ENCODE measurements at regions not wholly inside any gene's neighbourhood (a gene's known extent, or its start where the extent isn't known, plus 50 kb on each side); places are given as distances from the start of the nearest gene placed in this dataset.
"Not testable (repeated sequence)": the region's sequence is repeated elsewhere in the genome, so short reads cannot be mapped to it uniquely, and the experiment has no call there.

DNA sequence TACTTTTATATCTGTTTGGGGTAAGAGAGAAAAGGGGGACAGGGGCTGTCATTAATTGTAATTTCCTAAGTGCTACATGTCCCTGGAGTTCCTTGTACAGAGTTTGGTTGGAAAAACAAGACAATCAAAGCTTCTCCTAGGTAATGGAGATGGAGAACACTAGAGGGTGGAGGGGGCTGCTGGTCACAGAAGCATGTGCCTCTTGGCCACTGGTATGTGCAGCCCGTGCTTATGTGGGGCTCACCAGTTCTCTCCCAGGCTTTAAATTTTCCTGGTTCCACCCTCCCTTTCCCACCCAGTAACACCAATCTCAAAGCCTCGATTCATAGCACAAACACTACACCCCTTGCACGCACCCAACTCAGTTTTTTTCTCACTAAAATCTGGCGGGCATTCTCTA is 165.6 kb downstream of the SAMD5 start:
- DNase-seq: no peak

DNA sequence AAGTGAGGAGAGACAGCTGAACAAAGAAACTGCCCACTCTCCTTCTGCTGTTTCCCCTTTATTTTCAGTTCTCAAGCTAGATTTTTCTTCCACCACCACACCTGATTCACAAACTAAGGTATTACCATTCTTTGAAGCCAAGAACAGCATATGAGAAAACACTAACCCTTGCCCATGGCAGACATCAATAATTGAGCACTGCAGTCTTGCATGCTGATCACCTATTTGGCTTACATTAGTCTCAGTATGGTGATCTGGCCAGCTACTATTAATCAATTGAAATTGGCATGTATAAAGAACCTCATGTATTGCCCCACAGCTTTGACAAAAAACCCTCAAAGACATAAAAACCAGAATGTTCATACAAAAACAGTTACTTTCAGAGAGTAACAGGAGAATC is 166.3 kb downstream of the SAMD5 start:
- DNase-seq: no peak

DNA sequence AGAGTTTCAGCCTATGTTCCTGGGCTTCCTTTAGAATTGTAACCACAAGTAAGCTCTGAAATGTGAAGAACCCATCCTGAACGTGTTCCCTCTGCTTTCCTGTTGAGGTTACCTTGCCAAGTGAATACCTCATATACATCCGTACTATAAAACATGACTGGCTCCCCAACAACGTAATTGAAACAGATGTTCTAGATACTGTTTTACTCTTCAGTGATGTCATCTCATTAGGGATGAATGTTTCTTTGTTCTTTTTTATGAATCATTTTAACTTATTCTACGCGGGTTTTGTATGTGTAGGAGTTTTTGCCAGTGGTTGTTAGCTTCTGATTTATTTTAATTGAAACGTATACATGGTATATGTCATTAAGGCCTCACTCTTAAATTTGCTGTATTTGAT is 166.8 kb downstream of the SAMD5 start:
- DNase-seq: no peak

DNA sequence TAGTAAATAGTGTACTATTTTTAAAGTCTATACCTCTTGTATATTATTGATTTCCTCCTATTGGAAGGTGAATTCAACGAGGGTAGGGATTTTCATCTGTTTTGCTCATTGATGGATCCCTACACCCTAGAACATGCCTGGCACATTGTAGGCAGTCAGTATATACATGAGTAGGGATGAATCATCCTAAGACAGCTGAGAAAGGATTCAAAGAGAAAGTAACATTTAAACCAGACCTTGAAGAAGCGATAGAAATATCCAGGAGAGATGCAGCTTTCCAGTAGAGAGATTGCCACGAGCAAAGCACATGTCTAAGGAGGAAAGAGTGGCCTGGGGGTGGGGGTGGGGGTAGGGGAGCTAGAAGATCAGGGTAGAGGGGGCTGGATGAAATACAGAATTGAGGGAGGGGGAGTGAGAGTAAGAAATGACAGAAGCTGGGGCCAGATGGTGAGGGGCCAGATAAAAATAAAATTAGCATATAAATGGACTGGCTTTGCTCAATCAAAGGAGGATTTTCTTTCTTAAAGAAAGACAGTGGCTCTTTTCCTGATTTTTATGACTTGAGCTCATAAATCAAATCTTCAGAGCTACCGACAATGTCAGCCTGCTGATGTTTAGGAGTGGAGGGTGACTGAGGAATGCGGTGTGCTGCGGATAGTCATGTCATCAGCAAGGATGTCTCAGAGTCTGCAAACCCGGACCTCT is 168.2 kb downstream of the SAMD5 start:
- no peak for DNase-seq

DNA sequence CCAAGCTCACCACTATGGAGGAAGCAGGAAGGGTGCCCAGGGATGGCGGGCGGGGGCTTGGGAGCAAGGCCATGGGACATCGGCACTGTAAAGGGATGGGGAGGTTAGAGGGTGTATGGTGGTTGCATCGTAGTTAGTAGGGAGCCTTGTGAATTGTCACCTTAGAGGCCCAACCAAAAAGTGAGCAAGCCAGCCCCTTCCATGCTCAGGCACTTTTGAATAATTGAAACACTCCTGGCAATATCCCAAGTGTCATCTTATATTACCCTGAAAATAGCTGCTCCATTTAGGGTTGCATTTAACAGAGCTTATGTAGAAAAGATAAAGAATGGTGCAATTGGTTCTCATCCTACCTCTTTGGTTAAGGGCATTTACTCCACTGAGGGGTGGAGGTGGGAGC is 169.2 kb downstream of the SAMD5 start:
- no peak for DNase-seq

DNA sequence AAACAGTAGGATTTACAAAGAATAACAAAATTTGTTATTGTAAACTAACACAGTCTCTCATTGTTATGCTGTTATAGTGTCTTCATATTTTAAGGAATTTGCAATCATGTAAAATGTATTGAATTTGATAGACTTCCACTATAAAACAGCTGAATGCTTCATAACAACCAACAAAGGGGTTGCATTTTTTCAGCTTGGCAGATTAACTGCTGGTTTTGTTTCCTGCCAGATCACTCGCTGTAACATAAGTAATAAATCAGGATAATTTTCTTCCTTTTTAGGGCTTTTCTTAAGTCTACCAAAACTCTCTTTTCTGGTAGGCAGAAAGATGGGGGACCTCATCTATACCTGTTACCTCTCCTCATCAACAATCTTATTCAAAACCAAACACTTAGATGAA is 169.8 kb downstream of the SAMD5 start:
- no peak for DNase-seq

DNA sequence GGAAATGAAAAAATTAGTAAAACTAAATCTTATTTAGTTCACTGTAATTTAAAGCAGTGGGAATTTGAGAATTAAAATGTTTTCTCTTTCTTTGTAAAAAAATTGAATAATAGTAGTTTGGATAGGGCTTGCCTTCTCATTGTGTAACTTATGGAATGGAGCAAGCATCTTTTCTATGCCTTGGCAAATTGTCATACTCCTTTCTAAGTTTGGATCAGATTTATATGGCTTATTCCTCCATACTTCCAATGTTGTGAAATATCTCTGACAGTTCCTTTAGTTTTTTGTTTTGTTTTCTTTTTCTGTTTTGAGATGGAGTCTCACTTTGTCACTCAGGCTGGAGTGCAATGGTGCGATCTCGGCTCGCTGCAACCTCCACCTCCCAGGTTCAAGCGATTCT is 176.4 kb downstream of the SAMD5 start:
- no peak for DNase-seq

DNA sequence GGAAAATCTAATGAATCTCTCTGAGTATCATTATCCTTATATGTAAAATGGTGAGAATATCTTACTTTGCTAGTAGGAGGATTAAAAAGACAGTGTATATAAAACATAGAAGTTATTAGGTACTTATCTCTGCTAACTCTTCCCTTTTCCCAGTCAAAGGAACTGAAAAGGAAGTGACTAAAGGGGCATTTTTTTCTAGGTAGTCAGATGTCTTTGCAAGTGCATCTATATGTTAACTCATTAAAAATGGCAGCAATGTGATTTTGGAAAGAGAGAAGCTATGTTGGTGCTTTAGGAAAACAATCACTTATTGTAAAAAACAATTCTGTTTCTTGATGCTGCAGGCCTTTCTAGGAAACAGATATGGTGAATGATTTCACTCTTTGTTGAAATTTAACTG is 180.9 kb downstream of the SAMD5 start:
- DNase-seq: no peak

DNA sequence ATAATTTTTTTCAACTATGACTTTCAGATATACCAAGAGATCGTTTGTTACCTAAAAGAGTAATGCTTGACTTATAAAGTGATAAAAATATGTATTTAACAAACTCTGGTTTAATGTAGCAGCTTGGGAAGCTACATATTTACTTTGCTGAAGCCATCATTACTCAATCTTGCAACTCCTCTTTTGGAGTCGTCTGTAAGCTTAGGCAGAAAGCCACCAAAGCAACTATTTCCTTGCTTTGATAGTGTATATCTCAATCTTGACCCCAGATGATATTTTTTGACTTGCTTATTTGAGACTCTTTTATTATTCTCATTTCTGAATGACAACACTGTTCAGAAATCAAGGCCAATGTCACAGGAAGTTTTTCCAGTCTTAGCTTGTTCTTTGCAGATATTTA is 183.0 kb downstream of the SAMD5 start:
- DNase-seq: no peak

DNA sequence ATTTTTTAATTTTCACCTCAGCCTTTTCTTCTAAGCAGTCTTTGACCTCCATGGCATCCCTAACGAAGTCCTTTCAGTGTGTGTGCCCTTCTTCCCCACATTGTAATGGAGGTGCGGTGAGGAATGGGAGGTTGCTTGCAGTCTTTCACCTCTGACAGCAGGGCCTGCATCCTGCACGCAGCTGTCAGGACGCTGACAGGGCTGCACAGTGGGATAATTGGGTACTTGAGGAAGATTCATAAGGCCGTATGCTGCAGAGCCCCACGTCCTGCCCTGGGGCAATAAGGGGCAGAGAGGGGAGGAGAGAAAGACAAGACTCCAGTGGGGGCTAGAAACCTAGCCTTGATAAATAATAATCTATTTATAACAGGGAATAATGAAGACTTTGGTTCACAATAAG is 184.7 kb downstream of the SAMD5 start:
- DNase-seq: no peak

DNA sequence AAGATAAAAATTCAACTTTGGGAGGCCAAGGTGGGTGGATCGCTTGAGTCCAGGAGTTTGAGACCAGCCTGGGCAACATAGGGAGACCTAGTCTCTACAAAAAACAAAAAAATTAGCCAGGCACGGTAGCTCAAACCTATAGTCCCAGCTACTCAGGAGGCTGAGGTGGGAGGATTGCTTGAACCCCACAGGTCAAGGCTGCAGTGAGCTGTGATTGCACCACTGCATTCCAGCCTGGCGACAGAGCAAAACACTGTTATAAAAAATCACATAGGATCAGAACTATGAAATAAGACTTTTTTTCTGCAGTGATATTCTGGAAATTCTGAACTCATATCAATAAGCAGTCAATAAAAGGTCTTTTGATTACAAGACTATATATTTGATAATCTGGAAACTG is 186.1 kb downstream of the SAMD5 start:
- DNase-seq: not testable (repeated sequence)

DNA sequence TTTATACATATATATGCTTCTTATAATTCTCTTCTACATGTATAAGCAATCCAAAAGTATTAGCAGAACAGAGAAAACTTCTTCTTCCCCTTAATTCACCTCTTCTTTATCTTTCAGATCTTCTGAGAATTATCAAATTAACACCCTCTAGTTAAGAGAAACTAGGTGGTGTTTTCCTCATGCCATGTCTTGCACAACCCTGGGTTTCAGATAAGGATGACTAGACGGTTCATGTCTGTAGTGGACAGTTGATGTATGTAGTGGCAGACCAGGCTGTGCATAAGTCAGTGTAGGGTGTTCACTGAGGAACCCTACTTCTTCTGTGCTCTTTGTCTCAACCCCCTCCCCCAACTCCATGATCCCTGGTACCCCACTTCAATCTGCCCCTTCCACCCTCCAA is 187.3 kb downstream of the SAMD5 start:
- no peak for DNase-seq

DNA sequence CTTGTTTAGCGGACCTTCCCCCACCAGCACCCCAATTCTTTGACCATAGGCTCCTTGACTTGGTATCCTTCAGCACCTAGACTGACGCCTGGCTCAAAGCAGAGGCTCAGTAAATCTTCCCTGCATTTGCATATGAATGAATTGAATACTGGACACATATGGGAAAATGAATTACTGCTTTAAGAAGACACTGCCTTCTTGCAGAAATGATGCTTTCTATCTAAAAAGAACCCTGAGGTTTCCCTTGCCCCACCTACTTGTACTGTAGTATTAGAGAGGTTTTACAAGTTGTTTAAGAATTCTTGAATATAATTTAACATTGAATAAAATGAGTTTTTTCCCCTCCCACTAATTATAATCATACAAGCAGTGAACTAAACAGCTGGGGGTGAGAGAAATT is 190.7 kb downstream of the SAMD5 start:
- DNase-seq: no peak

DNA sequence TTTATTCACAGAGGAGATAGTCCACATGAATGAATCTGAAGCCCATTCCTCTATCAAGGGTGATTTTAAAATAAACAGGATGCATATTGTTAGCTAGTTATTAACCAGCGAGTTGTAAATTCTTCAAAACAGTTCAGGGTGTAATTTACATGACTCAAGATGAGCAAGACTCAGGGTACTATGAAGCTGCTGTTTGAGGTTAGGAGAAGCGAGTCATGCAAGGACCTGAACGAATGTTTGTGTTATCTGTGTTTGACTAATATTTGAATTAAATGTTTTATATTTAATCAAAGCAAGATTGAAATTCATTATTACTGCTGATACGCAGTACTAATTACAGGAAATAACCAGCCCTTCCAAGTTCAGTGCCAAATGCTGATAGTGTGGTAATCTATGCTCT is 191.1 kb downstream of the SAMD5 start:
- no peak for DNase-seq

DNA sequence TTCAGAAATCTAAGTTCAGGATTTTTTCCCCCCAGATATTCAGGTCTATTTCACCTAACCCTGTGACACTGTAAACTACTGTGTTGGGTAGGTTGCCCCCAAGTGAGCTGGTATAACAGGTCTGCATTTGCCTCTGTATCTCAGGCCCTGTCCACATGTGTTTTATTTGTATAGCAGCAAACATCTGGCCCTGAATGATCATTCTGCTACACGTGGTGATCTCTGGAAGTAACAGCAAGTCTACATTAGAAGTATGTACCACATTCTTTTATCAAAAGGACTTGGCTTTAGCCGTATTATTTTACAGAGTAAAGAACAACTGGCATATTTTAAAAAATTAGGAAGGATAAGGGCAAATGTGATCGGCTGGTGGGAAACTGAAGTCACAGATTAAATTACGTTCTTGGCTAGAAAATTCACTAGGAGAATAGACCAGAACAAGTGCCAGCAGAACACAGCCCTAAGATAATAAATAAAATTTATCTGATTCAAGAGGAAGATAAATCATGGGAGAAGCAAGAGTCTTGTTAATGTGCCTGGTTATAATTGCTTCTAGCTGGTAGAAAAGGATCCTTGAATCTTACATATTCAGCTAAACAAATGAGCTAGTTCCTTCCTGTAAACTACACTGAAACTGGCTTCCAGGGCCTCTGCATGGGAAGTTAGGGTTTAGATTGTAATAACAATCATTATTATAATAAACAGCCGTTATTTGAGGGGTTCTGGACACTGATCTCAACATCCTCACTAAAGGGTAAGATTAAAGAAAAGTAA is 192.1 kb downstream of the SAMD5 start:
- no peak for DNase-seq

DNA sequence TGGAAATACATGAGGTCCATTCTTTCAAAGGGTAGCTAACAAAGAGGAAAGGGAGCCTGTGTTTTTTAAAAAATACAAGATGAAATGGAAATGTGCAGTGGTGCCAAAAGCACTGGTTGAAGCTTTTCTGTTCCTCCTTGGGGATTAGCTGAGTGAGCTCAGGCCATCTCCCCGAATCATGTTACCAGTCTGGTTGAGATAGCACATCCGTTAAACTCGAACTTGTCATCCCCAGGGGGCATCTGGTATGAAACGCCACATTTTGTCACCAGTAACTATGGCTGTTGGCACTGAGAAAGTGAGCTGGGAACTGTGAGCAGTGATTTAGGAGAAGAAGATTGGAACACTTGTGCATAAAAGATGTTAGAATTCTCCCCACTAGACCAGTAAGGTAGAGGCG is 196.2 kb downstream of the SAMD5 start:
- DNase-seq: no peak

DNA sequence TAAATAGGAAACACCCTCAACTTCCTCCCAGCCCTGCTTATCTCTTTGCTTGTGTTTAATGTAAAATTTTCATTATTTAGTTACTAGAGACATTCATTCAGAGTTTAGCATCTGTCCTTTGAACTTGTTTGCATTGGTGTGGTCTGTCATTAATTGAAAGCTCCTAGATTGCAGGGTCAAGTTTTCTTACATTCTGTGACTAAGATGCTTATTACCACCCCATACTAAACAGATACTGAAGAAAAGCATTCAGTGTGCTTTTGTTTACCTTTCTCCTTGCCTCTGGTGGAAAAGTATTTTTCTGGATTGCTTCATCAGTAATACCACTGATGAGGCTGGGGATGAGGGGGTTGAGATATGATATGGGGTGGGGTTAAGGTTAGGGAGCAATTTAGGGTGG is 199.0 kb downstream of the SAMD5 start:
- DNase-seq: no peak

DNA sequence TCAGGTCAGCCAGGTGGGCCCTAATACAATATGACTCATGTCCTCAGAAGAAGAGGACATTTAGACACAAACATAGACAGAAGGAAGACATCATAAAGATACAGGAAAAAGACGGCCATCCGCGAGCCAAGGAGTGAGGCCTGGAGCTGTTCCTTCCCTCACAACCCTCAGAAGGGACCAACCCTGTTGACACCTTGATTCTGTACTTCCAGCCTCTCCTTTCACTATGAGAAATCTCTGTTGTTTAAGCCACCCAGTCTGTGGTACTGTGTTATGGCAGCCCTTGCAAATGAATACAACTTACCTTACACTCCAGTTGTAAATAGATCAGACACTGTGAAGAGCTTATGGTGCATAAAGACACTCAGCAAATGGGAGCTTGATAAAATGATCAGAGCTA is 199.7 kb downstream of the SAMD5 start:
- DNase-seq: no peak

DNA sequence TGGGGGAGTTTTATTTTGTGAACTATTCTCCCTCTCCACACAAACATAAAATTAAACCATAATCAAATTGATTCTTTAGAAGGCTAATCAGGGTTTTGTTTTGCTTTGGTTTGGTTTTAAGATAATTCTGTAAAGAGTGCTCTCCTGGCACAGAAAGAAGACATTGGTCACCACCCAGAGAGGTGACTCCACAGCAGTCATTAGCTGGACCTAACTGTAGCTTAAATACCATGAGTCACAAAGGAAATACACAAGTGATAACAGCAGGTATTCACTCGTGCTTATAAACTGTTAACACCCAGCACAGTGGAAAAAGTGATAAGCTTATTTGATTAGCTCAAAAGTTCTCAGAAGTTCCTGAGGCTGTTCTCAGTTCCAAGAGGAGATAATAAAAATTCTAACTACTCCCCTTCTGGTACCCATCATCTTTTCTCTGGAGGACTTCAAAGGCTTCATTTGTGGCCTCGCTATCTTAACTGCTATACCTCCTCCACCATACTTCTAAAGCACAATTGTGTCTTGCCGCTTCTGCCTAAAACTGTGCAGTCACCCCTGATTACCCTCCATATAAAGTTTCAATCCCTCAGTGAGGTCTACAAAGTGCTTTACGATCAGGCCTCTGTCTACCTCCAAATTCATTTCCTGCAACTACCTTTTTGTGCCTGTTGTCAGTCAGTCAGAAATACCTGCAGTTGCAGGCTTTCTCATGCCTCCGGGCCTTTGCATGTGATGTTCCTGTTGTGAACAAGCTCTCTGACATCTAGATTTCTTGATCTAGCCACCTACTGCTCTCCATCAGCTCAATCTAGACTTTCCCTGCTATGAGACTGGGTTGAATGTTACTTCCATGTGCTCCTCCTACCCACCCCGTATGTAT is 201.1 kb downstream of the SAMD5 start:
- no peak for DNase-seq

DNA sequence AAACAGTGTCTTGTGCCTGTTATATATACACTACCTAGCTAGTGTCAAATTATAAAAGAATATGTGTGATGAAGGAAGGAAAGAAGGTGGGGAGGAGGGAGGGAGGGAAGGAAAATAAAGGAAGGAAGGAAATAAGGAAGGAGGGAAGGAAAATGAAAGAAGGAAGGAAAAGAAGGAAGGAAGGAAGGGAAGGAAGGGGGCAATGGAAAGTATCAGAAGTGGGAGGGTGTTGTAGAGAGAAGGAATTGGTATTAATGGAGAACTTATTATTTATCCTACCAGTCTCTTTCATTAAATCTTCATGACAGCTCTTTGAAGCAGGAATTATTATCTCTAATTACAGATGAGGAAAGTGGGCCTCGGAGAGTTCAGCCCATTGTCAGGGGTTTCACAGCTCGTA is 202.4 kb downstream of the SAMD5 start:
- no peak for DNase-seq

DNA sequence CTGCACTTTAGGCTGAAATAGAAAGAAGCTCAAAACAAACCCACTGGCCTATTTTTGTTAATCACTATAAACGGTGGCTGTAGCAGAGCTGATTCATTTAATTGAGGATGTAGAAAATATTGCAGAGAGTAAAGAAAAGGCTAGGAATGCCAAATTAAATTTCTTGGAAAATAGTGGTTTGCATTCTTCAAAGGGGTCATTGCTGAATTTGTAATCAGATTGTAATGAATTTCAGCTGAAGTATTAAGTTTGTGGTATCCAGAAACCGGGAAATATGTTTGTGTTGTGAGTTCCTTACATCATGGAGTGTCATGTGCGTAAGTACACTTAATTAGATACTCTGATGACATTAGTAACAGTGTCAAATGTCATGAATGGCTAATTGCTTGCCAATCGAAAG is 203.0 kb downstream of the SAMD5 start:
- no peak for DNase-seq

DNA sequence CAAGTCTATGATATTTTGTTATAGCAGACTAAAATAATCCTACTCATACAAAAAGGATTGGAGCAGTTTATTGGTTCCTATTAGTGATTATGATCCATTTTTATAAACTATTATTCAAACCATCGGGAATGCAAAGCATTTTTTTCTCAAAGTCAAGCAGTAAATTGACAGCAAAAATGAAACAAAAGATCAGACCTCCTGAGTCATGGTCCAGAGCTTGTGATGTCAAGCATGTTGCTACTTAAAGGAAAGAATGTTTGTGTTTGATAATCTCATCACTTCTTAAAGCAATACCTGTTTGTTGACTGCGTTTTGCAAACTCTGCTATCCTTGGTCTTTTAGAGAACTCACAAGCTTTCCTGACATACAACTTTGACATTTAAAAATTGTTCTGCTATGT is 204.4 kb downstream of the SAMD5 start:
- no peak for DNase-seq

DNA sequence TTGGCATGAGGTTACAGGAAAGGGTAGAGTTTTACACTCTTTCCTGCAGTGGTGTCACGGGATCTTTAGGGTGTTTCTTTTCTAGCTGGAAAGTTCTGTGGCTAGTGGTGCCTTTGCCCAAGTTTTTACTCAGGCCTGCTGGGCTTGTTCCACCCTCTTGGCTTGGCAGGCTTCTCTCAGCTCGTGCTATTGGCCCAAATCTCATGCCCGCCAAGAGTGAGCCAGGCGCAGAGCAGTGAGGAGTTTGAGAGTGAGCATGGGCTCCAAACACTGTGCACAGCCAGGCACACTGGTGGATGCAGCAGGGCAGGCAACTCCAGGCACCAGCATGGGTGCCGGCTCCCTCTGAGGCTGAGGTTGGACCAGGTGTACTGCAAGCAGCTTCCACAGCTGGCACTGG is 206.5 kb downstream of the SAMD5 start:
- DNase-seq: no peak

DNA sequence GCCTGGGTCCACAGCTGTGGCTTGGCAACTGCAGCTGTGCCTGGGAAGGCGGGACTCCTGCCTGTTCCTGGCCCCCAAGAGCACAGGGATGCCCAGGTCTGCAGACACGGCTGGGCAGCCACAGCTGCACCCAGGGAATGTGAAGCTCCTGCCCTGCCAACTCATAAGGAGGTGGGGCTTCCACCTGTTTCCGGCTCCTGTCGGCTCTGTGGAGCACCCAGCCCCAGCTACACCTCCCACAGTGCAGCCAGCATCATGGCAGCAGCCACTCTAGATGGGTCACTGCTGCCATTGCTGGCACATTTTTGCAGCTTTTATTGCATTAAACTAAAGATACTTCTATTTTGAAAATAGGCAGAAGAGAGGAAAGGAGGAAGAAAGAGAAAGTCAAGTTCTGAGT is 207.9 kb downstream of the SAMD5 start:
- DNase-seq: no peak

Measured in CD4-positive, alpha-beta T cell treated with Interleukin-6 for 4 hours (primary cell).